ENCODE measurements at regions not wholly inside any gene's neighbourhood (a gene's known extent, or its start where the extent isn't known, plus 50 kb on each side); places are given as distances from the start of the nearest gene placed in this dataset.

DNA sequence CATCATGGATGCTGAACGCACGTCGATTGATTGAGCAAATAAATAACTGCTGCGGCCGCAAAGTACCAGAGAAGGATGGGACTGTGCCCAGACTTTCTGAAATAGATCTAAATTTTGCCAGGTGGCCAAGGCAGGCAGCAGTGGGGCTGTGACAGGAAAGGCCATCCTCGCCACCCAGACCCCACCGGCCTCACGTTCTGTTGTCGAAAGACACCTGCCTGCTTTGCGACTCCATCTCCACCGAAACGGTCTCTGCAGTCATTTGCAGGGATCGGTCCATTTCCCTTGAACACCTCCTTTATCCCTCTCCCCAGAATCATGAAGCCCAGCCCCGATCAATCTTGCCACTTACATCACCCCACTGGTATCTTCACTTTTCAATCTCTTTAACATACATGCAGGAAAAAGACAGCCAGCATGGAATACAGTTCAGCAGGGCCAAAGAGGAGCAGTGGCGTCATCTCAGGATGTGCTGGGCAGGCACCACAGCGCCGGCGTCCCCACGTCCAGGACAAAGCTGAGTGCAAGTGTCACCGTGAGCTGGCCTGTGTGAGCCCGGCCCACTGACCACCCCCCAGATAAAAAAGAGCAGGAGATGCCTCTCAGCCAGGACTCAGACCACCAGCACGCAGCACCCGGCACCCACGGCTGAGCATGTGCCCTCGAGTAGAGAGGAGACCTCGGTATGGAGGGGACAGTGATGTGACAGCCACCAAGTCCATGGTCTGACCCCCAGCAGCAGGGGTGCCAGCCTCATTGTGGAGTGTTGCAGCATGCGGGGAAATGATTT is 610.3 kb downstream of the TBC1D22A start:
- Histone ChIP-seq H3K79me2 (ENCODE audit: low read length) (no peaks in the 10 kb centered on the region), H3K9me3 (replicated peaks; ENCODE audit: insufficient read depth, low read length) (no peaks in the 10 kb centered on the region), H2AFZ (ENCODE audit: low read length) (no peak overlapping the region), H3K9ac (ENCODE audit: low read length) (no peak overlapping the region), H3K27ac (ENCODE audit: low read length) (no peak overlapping the region), H3K36me3 (replicated peaks; ENCODE audit: insufficient read depth, low read length) (no peaks in the 10 kb centered on the region), H3K9me2 (replicated peaks; ENCODE audit: insufficient read depth, low read length) (no peaks in the 10 kb centered on the region), H3F3A (ENCODE audit: insufficient read depth, low read length) (no peaks in the 10 kb centered on the region), H3K4me3 (ENCODE audit: low read length) (no peak overlapping the region), H3K4me1 (ENCODE audit: low read length) (no peaks in the 10 kb centered on the region), H3K27me3 (replicated peaks; ENCODE audit: insufficient read depth, low read length) (no peaks in the 10 kb centered on the region), H4K20me1 (ENCODE audit: insufficient read depth, low read length) (no peaks in the 10 kb centered on the region), H3K4me2 (ENCODE audit: low read depth, low read length) (no peak overlapping the region)
- TF ChIP-seq CTCF (IDR thresholded peaks at IDR 0.05; ENCODE audit: low read length) (no peak), EZH2 (optimal IDR thresholded peaks at IDR 0.05; ENCODE audit: low read depth, low read length) (no peak), EZH2phosphoT487 (IDR thresholded peaks at IDR 0.05; ENCODE audit: low read length) (no peak)
- no peak for DNase-seq

- Histone ChIP-seq H3K4me2 (ENCODE audit: low read depth, low read length) (no peak overlapping the region), H3K27me3 (replicated peaks; ENCODE audit: insufficient read depth, low read length) (no peaks in the 10 kb centered on the region), H3K4me1 (ENCODE audit: low read length) (no peaks in the 10 kb centered on the region), H3K27ac (ENCODE audit: low read length) (no peak overlapping the region), H3K79me2 (ENCODE audit: low read length) (no peaks in the 10 kb centered on the region), H3K4me3 (ENCODE audit: low read length) (no peak overlapping the region), H3K9me3 (replicated peaks; ENCODE audit: insufficient read depth, low read length) (no peaks in the 10 kb centered on the region), H4K20me1 (ENCODE audit: insufficient read depth, low read length) (no peaks in the 10 kb centered on the region), H3K36me3 (replicated peaks; ENCODE audit: insufficient read depth, low read length) (no peaks in the 10 kb centered on the region), H3K9ac (ENCODE audit: low read length) (no peak overlapping the region), H3K9me2 (replicated peaks; ENCODE audit: insufficient read depth, low read length) (no peaks in the 10 kb centered on the region), H3F3A (ENCODE audit: insufficient read depth, low read length) (no peaks in the 10 kb centered on the region), H2AFZ (ENCODE audit: low read length) (no peak overlapping the region)
- TF ChIP-seq CTCF (IDR thresholded peaks at IDR 0.05; ENCODE audit: low read length), result no peak
- TF ChIP-seq EZH2 (optimal IDR thresholded peaks at IDR 0.05; ENCODE audit: low read depth, low read length), result no peak
- TF ChIP-seq EZH2phosphoT487 (IDR thresholded peaks at IDR 0.05; ENCODE audit: low read length), result no peak
- no peak for DNase-seq
Observed at GRCh38 chr22:47372111-47372581, 609.7 kb downstream of the TBC1D22A start.

DNA sequence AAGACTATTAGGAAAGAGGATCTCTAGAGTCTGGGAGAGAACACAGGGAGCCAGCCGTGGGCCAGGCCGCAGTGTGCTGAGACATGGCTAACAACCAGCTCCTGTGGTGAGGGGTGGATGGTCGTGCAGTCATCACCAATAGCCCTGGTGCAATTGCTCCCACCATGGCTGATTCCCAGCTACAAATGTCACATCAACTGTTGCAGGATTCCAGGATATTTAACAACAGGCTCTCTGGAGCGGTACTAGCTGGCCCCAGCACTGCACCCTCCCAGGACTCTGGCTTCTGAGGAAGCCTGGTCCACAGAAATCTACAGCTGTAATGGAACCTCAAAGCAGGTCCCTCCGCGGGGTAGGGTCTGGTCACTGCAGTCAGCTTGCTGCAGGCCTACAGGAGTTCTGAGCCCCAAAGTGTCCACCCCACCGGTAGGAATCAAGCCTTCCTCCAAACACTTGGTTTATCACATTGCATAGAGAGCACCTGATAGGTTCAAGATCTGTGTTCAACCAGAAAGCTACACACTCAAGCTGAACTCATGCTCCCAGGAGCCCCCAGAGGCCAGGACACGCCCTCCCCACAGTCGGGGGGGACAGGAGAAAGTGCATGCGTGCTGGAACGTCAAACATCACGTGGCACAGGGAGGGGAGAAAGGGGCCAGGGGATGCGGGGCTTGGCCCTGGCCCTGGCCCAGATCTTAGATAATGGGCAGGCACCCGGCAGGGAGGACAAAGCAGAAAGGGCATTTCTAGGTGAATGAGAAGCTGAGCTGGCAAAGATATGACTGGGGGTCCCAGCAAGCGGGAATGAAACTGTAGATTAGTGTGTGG is 609.0 kb downstream of the TBC1D22A start:
- H3K27ac ChIP-seq (ENCODE audit: low read length), result no peak overlapping the region
- no peaks in the 10 kb centered on the region for H3K4me1 ChIP-seq (ENCODE audit: low read length)
- H3K4me3 ChIP-seq (ENCODE audit: low read length), result no peak overlapping the region
- no peak overlapping the region for H2AFZ ChIP-seq (ENCODE audit: low read length)
- no peaks in the 10 kb centered on the region for H4K20me1 ChIP-seq (ENCODE audit: insufficient read depth, low read length)
- no peaks in the 10 kb centered on the region for H3K79me2 ChIP-seq (ENCODE audit: low read length)
- no peak overlapping the region for H3K9ac ChIP-seq (ENCODE audit: low read length)
- H3K9me2 ChIP-seq (replicated peaks; ENCODE audit: insufficient read depth, low read length), result no peaks in the 10 kb centered on the region
- H3K4me2 ChIP-seq (ENCODE audit: low read depth, low read length), result no peak overlapping the region
- H3F3A ChIP-seq (ENCODE audit: insufficient read depth, low read length), result no peaks in the 10 kb centered on the region
- no peaks in the 10 kb centered on the region for H3K36me3 ChIP-seq (replicated peaks; ENCODE audit: insufficient read depth, low read length)
- no peak for DNase-seq
- H3K9me3 ChIP-seq (replicated peaks; ENCODE audit: insufficient read depth, low read length), result no peaks in the 10 kb centered on the region
- TF ChIP-seq CTCF (IDR thresholded peaks at IDR 0.05; ENCODE audit: low read length) (no peak), EZH2 (optimal IDR thresholded peaks at IDR 0.05; ENCODE audit: low read depth, low read length) (no peak), EZH2phosphoT487 (IDR thresholded peaks at IDR 0.05; ENCODE audit: low read length) (no peak)
- no peaks in the 10 kb centered on the region for H3K27me3 ChIP-seq (replicated peaks; ENCODE audit: insufficient read depth, low read length)

Measured in MM.1S (cell line).